Panc1 (cell line): ENCODE measurements at regions not wholly inside any gene's neighbourhood (a gene's known extent, or its start where the extent isn't known, plus 50 kb on each side); places are given as distances from the start of the nearest gene placed in this dataset.

ENCODE experiments used
- ATAC-seq: fragments of 200-7000 bp; cut with Tn5 transposase; 2 replicates; pipeline ENCODE4 v1.9.1; 2020; ENCODE audit warnings: mild to moderate bottlenecking, moderate library complexity
- BruUV-seq: library from RNA; stranded (reverse); fragments of 400-500 nt; replicated peaks from 2 replicates; lab custom pipeline; 2021; lab: Mats Ljungman, UMichigan
- CTCF ChIA-PET: fragments of 300-600 bp; sonication (Branson Sonifier 250); formaldehyde crosslinking; loops from one replicate; lab custom pipeline; 2022; ENCODE audit warnings: antibody characterized with exemption; lab: Charles Lee
- POLR2A ChIA-PET: fragments of 300-600 bp; sonication (Branson Sonifier 250); formaldehyde crosslinking; loops from one replicate; lab custom pipeline; 2022; ENCODE audit warnings: antibody characterized with exemption; lab: Charles Lee
- DNase-seq: peaks from one replicate; pipeline ENCODE4 v3.0.0-alpha.2; 2010; ENCODE audit warnings: low read depth, low spot score
- H3K27ac ChIP-seq: 2 replicates; pipeline ENCODE4 v1.5.1; 2011; ENCODE audit warnings: mild to moderate bottlenecking, low read length, inconsistent platforms
- H3K27me3 ChIP-seq: fragments of 200-500 bp; sonication (Bioruptor generic); 2 replicates; pipeline ENCODE4 v1.6.0; 2014; ENCODE audit warnings: low read length, inconsistent platforms; ENCODE audit not compliant: control insufficient read depth, insufficient read depth
- H3K36me3 ChIP-seq: fragments of 200-500 bp; sonication (Bioruptor generic); 2 replicates; pipeline ENCODE4 v1.5.1; 2014; ENCODE audit warnings: inconsistent platforms, mild to moderate bottlenecking, low read length, moderate library complexity; ENCODE audit not compliant: control insufficient read depth, insufficient read depth
- H3K4me1 ChIP-seq: 2 replicates; pipeline ENCODE4 v1.5.1; 2011; ENCODE audit warnings: inconsistent platforms, mild to moderate bottlenecking, low read length, moderate library complexity; ENCODE audit not compliant: control insufficient read depth, insufficient read depth
- H3K4me3 ChIP-seq, 2 experiments: 2 replicates each; pipeline ENCODE4 v1.5.1; 2011 to 2012; ENCODE audit warnings: low read depth in 2 of 2, low read length in 2 of 2, mild to moderate bottlenecking in 2 of 2, inconsistent platforms in 1 of 2, moderate library complexity in 1 of 2
- H3K9me3 ChIP-seq: fragments of 200-500 bp; sonication (Bioruptor generic); 2 replicates; pipeline ENCODE4 v1.5.1; 2014; ENCODE audit warnings: low read depth, mild to moderate bottlenecking, inconsistent platforms, low read length, moderate library complexity; ENCODE audit not compliant: control insufficient read depth, insufficient read depth
- CTCF ChIP-seq: fragments of 450-650 bp; IDR thresholded peaks from 2 replicates; pipeline ENCODE4 v1.5.1; 2017; ENCODE audit warnings: mild to moderate bottlenecking
- POLR2AphosphoS5 ChIP-seq: IDR thresholded peaks from 2 replicates; pipeline ENCODE4 v1.6.1; 2012; ENCODE audit warnings: mild to moderate bottlenecking, low read depth, low read length, moderate library complexity
- SIN3A ChIP-seq: IDR thresholded peaks from 2 replicates; pipeline ENCODE4 v1.6.1; 2012; ENCODE audit warnings: low read depth, mild to moderate bottlenecking, low read length, moderate library complexity, borderline replicate concordance; ENCODE audit not compliant: insufficient read depth
- TCF7L2 ChIP-seq: IDR thresholded peaks from 2 replicates; pipeline ENCODE4 v1.6.1; 2011; ENCODE audit warnings: mild to moderate bottlenecking, low read depth, low read length, inconsistent platforms
- in situ Hi-C: cut with HindIII; loops from 2 replicates; pipeline ENCODE4 v1.10.0; 2016; ENCODE audit warnings: low sequenced_read_pairs, low pct_unique_long_range_greater_than_20kb
- intact Hi-C: fragments of 100-400 bp; cut with micrococcal nuclease; formaldehyde crosslinking; loops from one replicate; pipeline ENCODE4 v1.10.0; 2022; ENCODE audit not compliant: unreplicated experiment
- TF ChIP-seq, protein P1 (sequence below), 2 experiments: IDR thresholded peaks; 2 replicates each; pipeline ENCODE4 v1.6.1; 2011 to 2012; ENCODE audit warnings: low read depth in 2 of 2, control low read depth in 1 of 2, low read length in 1 of 2, mild to moderate bottlenecking in 1 of 2, moderate library complexity in 1 of 2; ENCODE audit not compliant: insufficient read depth in 1 of 2

GRCh38 chr6:142500250-142500786 is 198.5 kb downstream of the ADGRG6 start:
- H3K9me3 ChIP-seq: no peaks in the 10 kb centered on the region; the same call in 1 of the 2 replicates
- intact Hi-C loops: no loop called here
- H3K27me3 ChIP-seq: peaks cover 7% of the 10 kb centered on the region
- ATAC-seq (no peak), DNase-seq (no peak)
- BruUV-seq: no TSS peak
- no peak overlapping the region for H3K4me3 ChIP-seq
- H3K27ac ChIP-seq: no peak overlapping the region
- no peaks in the 10 kb centered on the region for H3K36me3 ChIP-seq
- in situ Hi-C loops: no loop called here
- no peaks in the 10 kb centered on the region for H3K4me1 ChIP-seq
- ChIA-PET CTCF (no interaction called here), POLR2A (no interaction called here)
- TF ChIP-seq SIN3A (no peak), CTCF (no peak), TCF7L2 (no peak), POLR2AphosphoS5 (no peak)
- TF ChIP-seq, protein P1, sequence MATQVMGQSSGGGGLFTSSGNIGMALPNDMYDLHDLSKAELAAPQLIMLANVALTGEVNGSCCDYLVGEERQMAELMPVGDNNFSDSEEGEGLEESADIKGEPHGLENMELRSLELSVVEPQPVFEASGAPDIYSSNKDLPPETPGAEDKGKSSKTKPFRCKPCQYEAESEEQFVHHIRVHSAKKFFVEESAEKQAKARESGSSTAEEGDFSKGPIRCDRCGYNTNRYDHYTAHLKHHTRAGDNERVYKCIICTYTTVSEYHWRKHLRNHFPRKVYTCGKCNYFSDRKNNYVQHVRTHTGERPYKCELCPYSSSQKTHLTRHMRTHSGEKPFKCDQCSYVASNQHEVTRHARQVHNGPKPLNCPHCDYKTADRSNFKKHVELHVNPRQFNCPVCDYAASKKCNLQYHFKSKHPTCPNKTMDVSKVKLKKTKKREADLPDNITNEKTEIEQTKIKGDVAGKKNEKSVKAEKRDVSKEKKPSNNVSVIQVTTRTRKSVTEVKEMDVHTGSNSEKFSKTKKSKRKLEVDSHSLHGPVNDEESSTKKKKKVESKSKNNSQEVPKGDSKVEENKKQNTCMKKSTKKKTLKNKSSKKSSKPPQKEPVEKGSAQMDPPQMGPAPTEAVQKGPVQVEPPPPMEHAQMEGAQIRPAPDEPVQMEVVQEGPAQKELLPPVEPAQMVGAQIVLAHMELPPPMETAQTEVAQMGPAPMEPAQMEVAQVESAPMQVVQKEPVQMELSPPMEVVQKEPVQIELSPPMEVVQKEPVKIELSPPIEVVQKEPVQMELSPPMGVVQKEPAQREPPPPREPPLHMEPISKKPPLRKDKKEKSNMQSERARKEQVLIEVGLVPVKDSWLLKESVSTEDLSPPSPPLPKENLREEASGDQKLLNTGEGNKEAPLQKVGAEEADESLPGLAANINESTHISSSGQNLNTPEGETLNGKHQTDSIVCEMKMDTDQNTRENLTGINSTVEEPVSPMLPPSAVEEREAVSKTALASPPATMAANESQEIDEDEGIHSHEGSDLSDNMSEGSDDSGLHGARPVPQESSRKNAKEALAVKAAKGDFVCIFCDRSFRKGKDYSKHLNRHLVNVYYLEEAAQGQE (IDR thresholded peaks at IDR 0.05; ENCODE audit: insufficient read depth in 1 of 2, low read depth in 2 of 2, low read length in 1 of 2): no peak

DNA sequence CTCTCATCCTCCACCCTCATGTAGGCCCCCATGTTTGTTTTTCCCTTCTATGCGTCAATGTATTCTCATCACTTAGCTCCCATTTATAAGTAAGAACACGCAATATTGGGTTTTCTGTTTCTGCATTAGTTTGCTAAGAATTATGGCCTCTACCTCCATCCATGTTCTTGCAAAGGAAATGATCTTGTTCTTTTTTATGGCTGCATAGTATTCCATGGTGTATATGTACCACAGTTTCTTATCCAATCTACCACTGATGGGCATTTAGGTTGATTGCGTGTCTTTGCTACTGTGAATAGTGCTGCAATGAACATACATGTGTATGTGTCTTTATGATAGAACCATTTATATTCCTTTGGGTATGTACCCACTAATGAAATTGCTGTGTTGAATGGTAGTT is 200.0 kb downstream of the ADGRG6 start:
- H3K4me1 ChIP-seq: no peaks in the 10 kb centered on the region
- H3K27me3 ChIP-seq: peaks cover under 1% of the 10 kb centered on the region
- DNase-seq (no peak), ATAC-seq (no peak)
- TF ChIP-seq TCF7L2 (no peak), POLR2AphosphoS5 (no peak), SIN3A (no peak), CTCF (no peak)
- TF ChIP-seq, protein P1 (IDR thresholded peaks at IDR 0.05; ENCODE audit: insufficient read depth in 1 of 2, low read depth in 2 of 2, low read length in 1 of 2): no peak
- ChIA-PET POLR2A (no interaction called here), CTCF (no interaction called here)
- in situ Hi-C loops: no loop called here
- no peaks in the 10 kb centered on the region for H3K36me3 ChIP-seq
- BruUV-seq: no TSS peak
- no peak overlapping the region for H3K4me3 ChIP-seq
- H3K27ac ChIP-seq: no peak overlapping the region
- H3K9me3 ChIP-seq: no peaks in the 10 kb centered on the region; the same call in 1 of the 2 replicates
- intact Hi-C loops: no loop called here
